Fibroblast of the aortic adventitia (primary cell): ENCODE measurements at regions not wholly inside any gene's neighbourhood (a gene's known extent, or its start where the extent isn't known, plus 50 kb on each side); places are given as distances from the start of the nearest gene placed in this dataset.

Source experiments
- DNase-seq: peaks from one replicate; pipeline ENCODE4 v3.0.0-alpha.2; 2010; ENCODE audit warnings: low read depth
- H3K4me3 ChIP-seq: 2 replicates; pipeline ENCODE4 v1.5.1; 2011; ENCODE audit warnings: low read depth, mild to moderate bottlenecking, control low read depth, low read length, moderate library complexity
- CTCF ChIP-seq: IDR thresholded peaks from 2 replicates; pipeline ENCODE4 v1.5.1; 2011; ENCODE audit warnings: mild to moderate bottlenecking, low read length, control low read depth, inconsistent platforms; ENCODE audit not compliant: insufficient read depth

- no peak overlapping the region for H3K4me3 ChIP-seq
- DNase-seq = no peak
- no peak for TF ChIP-seq CTCF
Observed at GRCh38 chr7:21013765-21014539, 227.3 kb upstream of the SP8 start.

DNA sequence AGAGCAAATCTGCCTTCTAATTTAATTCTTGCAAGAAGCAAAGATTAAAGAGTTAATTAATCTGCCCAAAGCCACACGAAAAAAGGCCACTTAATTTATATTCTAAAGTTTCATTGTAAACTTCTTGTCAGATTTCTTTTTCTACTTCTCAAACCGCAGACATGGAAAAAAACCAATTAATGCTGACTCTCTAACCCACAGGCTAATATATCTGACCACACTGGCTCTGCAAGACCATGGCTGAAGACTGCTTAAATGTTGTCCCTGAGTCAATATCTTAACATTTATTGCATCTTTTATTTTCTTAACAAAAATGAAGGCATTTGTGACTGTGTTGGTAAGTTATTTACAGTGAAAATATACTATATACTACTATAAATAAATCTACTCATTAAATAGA, 234.0 kb upstream of the SP8 start:
- DNase-seq = no peak
- no peak overlapping the region for H3K4me3 ChIP-seq
- TF ChIP-seq CTCF = no peak

- DNase-seq = no peak
- TF ChIP-seq CTCF = no peak
Observed at GRCh38 chr7:21023841-21024484, 237.3 kb upstream of the SP8 start.

GRCh38 chr7:21024485-21024867, 237.8 kb upstream of the SP8 start:
- DNase-seq = no peak
- no peak overlapping the region for H3K4me3 ChIP-seq
- TF ChIP-seq CTCF = no peak

More at GRCh38 chr7:21023841-21024484, 237.3 kb upstream of the SP8 start:
- H3K4me3 ChIP-seq = no peak overlapping the region

- DNase-seq = no peak
- TF ChIP-seq CTCF = no peak
- H3K4me3 ChIP-seq = no peak overlapping the region
Observed at GRCh38 chr7:21028186-21028585, 241.5 kb upstream of the SP8 start.

GRCh38 chr7:21028599-21028998, 241.9 kb upstream of the SP8 start:
- no peak for DNase-seq
- TF ChIP-seq CTCF = no peak
- no peak overlapping the region for H3K4me3 ChIP-seq

DNA sequence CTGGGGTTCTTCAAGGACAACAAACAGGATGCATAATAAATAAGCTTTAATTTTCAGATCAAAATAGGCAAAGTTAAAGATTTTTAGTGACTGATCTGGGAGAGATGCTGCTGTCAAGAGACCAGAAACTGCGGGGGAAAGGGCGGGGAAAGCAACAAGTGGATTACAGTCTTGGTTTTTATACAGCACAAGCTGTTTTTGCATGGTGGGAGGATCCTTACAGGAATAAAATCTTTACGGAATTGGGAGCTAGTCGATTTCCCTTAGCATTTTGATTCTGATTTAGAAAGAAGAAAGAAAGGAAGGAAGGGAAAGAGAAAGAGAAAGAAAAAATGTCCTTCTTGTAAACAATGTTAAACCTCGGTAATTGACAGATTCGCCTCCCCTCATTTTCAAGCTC, 242.3 kb upstream of the SP8 start:
- H3K4me3 ChIP-seq = no peak overlapping the region
- no peak for TF ChIP-seq CTCF
- no peak for DNase-seq
